SJSA1 (cell line): ENCODE measurements at regions not wholly inside any gene's neighbourhood (a gene's known extent, or its start where the extent isn't known, plus 50 kb on each side); places are given as distances from the start of the nearest gene placed in this dataset.

Experiments used
- DNase-seq, 2 experiments: peaks; one replicate each; pipeline ENCODE4 v3.0.0-alpha.2; 2015 to 2020; ENCODE audit warnings: low spot score in 2 of 2, low read depth in 1 of 2
- H3K27ac ChIP-seq: fragments of 250-450 bp; sonication (Bioruptor Pico); 2 replicates; pipeline ENCODE4 v1.5.1; 2020; ENCODE audit warnings: mild to moderate bottlenecking, moderate library complexity
- H3K27me3 ChIP-seq: fragments of 250-450 bp; sonication (Bioruptor Pico); replicated peaks from 2 replicates; pipeline ENCODE4 v1.5.1; 2020; ENCODE audit warnings: mild to moderate bottlenecking, moderate library complexity
- H3K36me3 ChIP-seq: fragments of 250-450 bp; sonication (Bioruptor Pico); 2 replicates; pipeline ENCODE4 v1.5.1; 2020; ENCODE audit warnings: mild to moderate bottlenecking
- H3K4me1 ChIP-seq: fragments of 250-450 bp; sonication (Bioruptor Pico); replicated peaks from 2 replicates; pipeline ENCODE4 v1.6.1; 2021; ENCODE audit warnings: mild to moderate bottlenecking
- H3K4me3 ChIP-seq: fragments of 250-450 bp; sonication (Bioruptor Pico); 2 replicates; pipeline ENCODE4 v1.5.1; 2020; ENCODE audit warnings: mild to moderate bottlenecking
- H3K9me3 ChIP-seq: fragments of 250-450 bp; sonication (Bioruptor Pico); replicated peaks from 2 replicates; pipeline ENCODE4 v1.5.1; 2020; ENCODE audit warnings: mild to moderate bottlenecking

DNA sequence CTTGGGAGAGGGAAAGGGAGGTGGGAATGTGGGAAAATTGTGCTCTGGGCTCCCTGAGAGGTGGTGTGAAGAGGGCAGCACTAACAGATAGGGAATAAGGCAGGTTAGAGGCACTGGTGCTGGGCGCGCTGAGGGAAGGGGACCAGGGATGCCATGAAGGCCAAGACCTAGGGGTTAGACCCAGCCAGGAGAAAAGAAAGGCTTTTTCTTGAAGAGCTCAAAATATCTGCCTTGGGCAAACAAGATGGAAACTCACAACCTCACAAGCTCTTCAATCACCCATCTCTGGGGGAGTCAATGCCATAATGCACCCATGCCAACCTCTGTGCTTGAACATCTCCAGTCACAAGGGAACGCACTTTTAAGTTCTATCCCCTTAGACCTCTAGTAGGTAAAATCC, 363.6 kb upstream of the CHD6 start:
- no peak for DNase-seq
- no peaks in the 10 kb centered on the region for H3K36me3 ChIP-seq
- no peaks in the 10 kb centered on the region for H3K27me3 ChIP-seq
- no peak overlapping the region for H3K4me3 ChIP-seq
- no peaks in the 10 kb centered on the region; the same call in 1 of the 2 replicates for H3K9me3 ChIP-seq
- H3K27ac ChIP-seq, result no peak overlapping the region
- H3K4me1 ChIP-seq, result no peaks in the 10 kb centered on the region

- no peak for DNase-seq
- Histone ChIP-seq H3K4me1 (no peaks in the 10 kb centered on the region), H3K27ac (no peak overlapping the region), H3K4me3 (no peak overlapping the region), H3K27me3 (no peaks in the 10 kb centered on the region), H3K9me3 (no peaks in the 10 kb centered on the region; the same call in 1 of the 2 replicates), H3K36me3 (no peaks in the 10 kb centered on the region)
Measured at GRCh38 chr20:41978875-41979274, 360.7 kb upstream of the CHD6 start.

DNA sequence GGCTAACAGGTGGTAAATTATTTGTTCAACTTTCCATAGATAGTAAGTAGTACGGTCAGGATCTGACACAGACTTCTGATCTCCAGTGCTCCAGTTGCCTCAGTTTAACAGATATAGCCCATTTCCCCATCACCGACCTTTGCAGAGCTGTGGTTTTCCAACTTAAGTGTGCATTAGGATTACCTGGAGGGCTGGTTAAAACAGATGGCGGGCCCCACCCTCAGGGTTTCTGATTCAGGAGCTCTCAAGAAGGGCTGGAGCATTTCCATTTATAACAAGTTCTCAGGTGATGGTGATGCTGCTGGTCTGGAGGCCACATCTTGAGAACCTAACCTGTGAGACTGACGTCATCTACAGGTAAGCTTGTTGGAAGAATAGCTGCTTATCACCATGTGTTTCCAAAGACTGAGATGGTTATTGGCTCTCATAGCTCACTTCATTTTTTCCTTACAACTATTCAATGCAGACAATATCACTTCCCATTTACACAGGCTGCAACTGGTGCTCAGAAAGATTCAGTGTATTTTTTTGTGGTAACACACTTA, 360.1 kb upstream of the CHD6 start:
- no peak overlapping the region for H3K27ac ChIP-seq
- DNase-seq, result no peak
- H3K36me3 ChIP-seq, result no peaks in the 10 kb centered on the region
- H3K4me1 ChIP-seq, result no peaks in the 10 kb centered on the region
- no peaks in the 10 kb centered on the region for H3K27me3 ChIP-seq
- H3K9me3 ChIP-seq, result peaks cover 2% of the 10 kb centered on the region; the same call in 1 of the 2 replicates
- no peak overlapping the region for H3K4me3 ChIP-seq

DNA sequence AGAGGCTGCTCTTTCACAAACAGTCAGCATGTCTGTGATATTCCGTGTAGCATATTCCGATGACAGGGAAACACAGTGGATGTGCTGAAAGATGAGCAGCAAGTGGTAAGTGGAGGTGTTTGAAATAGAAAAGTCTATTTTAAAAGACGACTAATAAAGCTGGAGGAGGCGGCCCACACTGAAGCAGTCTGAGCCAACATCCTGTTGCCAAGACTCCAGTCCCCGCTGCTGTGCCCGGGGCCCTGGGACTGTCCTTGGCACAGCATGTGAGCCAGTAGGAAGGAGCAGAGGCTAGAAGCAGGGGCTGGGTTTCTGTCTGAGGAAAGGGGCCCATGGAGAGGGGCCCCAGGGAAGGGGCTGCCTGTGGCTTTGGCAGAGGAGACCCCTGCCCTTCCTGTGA, 351.5 kb upstream of the CHD6 start:
- no peak for DNase-seq
- Histone ChIP-seq H3K27ac (no peak overlapping the region), H3K4me1 (no peaks in the 10 kb centered on the region), H3K27me3 (no peaks in the 10 kb centered on the region), H3K4me3 (no peak overlapping the region), H3K9me3 (peaks cover 6% of the 10 kb centered on the region; the same call in 1 of the 2 replicates), H3K36me3 (no peaks in the 10 kb centered on the region)

DNA sequence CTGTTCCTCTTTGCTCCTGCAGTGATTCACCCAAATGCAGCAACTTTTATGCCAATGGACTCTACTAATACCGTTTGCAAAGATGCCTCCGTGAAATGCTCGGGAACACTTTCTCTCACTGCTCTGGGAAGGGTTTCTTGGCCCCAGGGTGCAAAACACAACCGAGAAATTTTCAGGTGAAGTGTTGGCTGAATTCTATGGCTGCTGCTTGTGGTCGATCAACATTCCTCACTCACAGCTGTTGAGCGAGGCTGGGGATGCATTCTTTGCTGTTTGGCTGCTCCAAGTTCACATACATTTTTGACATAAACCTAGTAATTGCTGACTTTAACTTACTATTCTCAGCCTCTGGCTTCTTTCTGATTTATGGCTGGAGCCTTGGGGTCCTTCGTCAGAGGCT, 342.0 kb upstream of the CHD6 start:
- no peaks in the 10 kb centered on the region for H3K36me3 ChIP-seq
- no peaks in the 10 kb centered on the region for H3K4me1 ChIP-seq
- H3K4me3 ChIP-seq, result no peak overlapping the region
- DNase-seq, result no peak
- H3K9me3 ChIP-seq, result no peaks in the 10 kb centered on the region
- no peaks in the 10 kb centered on the region for H3K27me3 ChIP-seq
- H3K27ac ChIP-seq, result no peak overlapping the region

- no peak for DNase-seq
- no peaks in the 10 kb centered on the region for H3K27me3 ChIP-seq
- H3K9me3 ChIP-seq, result no peaks in the 10 kb centered on the region
- H3K27ac ChIP-seq, result no peak overlapping the region
- H3K4me3 ChIP-seq, result no peak overlapping the region
- H3K4me1 ChIP-seq, result no peaks in the 10 kb centered on the region
- H3K36me3 ChIP-seq, result no peaks in the 10 kb centered on the region
Measured at GRCh38 chr20:41958391-41958790, 340.2 kb upstream of the CHD6 start.

DNA sequence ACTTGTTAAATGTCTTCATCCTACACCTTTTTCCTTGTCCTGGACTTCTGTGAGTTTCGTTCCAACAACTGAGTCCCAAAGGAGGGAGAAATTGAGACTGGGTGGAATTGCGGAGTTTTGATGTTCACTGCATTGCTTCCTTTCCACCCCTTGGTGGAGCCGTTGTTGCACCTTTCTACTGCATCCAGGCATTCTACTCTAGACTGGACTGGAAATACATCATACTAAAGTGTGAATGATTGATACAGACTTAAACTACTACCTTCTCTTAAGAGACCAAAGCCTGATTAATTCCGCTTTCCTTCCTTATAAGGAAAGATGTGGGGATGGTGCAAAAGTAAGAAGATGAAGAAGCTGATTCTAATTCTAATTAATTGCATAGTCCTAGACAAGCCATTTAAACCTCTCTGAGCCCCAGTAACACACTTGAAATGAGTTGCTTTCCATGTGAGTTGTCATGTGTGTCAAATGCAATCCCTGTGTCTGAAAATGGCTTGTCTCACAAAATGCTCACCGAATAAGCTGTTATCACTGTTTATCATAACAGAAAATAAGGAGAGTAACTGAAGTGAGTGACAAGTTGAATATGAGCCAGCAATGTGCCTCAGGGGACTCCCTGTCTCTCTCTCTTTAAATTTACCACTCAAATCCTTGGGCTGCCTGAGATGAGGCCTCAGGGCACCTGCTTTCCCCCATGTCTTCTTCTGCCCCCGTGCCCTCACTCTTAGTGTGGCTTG, 338.3 kb upstream of the CHD6 start:
- Histone ChIP-seq H3K4me1 (no peaks in the 10 kb centered on the region), H3K4me3 (no peak overlapping the region), H3K27me3 (no peaks in the 10 kb centered on the region), H3K9me3 (no peaks in the 10 kb centered on the region), H3K36me3 (no peaks in the 10 kb centered on the region), H3K27ac (no peak overlapping the region)
- no peak for DNase-seq

GRCh38 chr20:41952166-41952565, 334.0 kb upstream of the CHD6 start:
- H3K27ac ChIP-seq, result no peak overlapping the region
- H3K36me3 ChIP-seq, result no peaks in the 10 kb centered on the region
- H3K4me3 ChIP-seq, result no peak overlapping the region
- H3K9me3 ChIP-seq, result no peaks in the 10 kb centered on the region
- no peaks in the 10 kb centered on the region for H3K4me1 ChIP-seq
- no peak for DNase-seq
- H3K27me3 ChIP-seq, result no peaks in the 10 kb centered on the region

GRCh38 chr20:41951615-41952014, 333.4 kb upstream of the CHD6 start:
- Histone ChIP-seq H3K9me3 (no peaks in the 10 kb centered on the region), H3K4me3 (no peak overlapping the region), H3K4me1 (no peaks in the 10 kb centered on the region), H3K36me3 (no peaks in the 10 kb centered on the region), H3K27ac (no peak overlapping the region), H3K27me3 (no peaks in the 10 kb centered on the region)
- no peak for DNase-seq

DNA sequence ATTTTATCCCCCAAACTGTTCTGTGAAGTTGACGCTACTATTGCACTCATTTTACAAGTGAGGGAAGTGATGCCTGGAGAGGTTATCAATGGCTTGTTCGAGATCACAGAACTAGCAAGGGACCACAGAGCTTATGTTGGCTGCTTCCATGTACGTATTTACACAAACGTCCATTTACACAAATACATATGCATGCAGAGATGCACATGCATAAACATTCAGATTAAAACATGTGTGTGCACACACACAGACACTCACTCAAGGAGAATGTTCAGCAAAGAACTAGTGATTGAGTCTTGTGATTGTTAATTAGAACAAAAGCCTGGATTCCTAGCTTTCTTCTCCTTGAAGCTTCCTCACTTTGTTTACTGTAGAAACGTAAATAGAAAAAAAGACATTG, 321.5 kb upstream of the CHD6 start:
- no peak for DNase-seq
- Histone ChIP-seq H3K27me3 (no peaks in the 10 kb centered on the region), H3K27ac (no peak overlapping the region), H3K9me3 (no peaks in the 10 kb centered on the region), H3K4me1 (no peaks in the 10 kb centered on the region), H3K36me3 (no peaks in the 10 kb centered on the region), H3K4me3 (no peak overlapping the region)

DNA sequence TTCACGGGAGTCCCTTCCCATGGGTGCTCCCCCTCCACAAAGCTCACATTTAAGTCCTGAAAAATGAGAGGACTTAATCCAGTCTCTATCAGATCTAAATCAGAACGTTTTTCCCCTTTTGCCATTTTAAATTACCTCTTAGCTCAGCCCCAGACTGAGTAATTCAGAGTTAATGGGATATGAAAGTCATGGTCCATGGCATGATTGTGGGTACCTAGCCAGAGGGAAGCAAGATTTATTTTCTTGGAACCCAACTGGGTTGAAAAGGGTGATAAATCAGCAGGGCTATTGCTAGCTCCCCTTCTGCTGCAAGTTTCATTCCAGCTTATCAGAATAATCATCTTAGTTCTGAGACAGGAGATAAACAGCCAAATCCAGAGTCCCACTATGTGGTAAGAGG, 320.2 kb upstream of the CHD6 start:
- H3K9me3 ChIP-seq, result no peaks in the 10 kb centered on the region
- H3K27me3 ChIP-seq, result no peaks in the 10 kb centered on the region
- no peak for DNase-seq
- H3K27ac ChIP-seq, result no peak overlapping the region
- H3K4me3 ChIP-seq, result no peak overlapping the region
- no peaks in the 10 kb centered on the region for H3K36me3 ChIP-seq
- H3K4me1 ChIP-seq, result no peaks in the 10 kb centered on the region

DNA sequence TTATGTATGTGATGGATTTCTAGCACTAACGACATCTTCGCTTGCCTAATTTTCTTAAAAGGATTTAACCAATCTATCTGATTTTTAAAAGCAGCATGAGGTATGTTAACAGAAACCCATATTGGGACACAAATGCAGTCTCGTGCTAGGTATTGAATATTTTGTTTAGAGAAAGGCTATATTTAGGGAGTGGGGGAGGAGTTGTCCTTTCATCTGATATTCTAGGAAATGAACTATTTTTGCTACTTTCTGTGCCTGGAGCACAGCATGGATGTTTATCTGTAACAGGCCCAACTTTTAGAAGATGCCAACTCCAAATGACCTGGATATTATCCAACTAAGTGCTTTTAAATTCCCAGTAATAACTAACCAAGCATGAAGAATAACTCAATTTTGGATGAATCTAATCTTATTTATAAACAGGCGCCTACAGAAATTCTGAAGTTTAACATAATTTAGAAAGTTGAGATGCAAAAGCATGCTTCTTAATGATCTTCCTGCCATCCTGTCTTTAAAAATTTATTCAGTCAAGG, 317.1 kb upstream of the CHD6 start:
- Histone ChIP-seq H3K36me3 (no peaks in the 10 kb centered on the region), H3K27ac (no peak overlapping the region), H3K27me3 (no peaks in the 10 kb centered on the region), H3K9me3 (no peaks in the 10 kb centered on the region), H3K4me1 (no peaks in the 10 kb centered on the region), H3K4me3 (no peak overlapping the region)
- DNase-seq, result no peak

- Histone ChIP-seq H3K9me3 (no peaks in the 10 kb centered on the region), H3K36me3 (no peaks in the 10 kb centered on the region), H3K4me1 (no peaks in the 10 kb centered on the region), H3K27me3 (no peaks in the 10 kb centered on the region), H3K4me3 (no peak overlapping the region), H3K27ac (no peak overlapping the region)
- no peak for DNase-seq
Measured at GRCh38 chr20:41932431-41932830, 314.3 kb upstream of the CHD6 start.

DNA sequence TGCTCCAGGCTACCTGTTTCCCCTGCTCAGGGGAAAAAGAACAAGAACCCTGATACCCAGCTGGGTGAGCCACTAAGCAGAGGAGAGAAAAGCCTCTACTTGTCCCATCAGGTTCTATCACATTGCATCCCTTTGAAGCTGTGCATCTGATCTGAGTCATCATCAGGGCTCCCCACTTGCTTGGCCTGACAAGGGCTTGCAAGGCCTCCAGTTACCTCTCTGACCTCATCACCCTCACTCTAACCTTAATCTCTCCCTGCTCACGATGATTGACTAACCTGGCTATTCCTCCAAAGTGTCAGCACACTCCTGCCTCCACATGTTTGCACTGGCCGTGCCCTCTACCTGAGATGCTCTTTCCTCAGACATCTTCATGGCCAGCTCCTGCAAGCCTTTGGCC, 309.5 kb upstream of the CHD6 start:
- Histone ChIP-seq H3K27me3 (no peaks in the 10 kb centered on the region), H3K36me3 (no peaks in the 10 kb centered on the region), H3K9me3 (no peaks in the 10 kb centered on the region), H3K4me1 (no peaks in the 10 kb centered on the region), H3K27ac (no peak overlapping the region), H3K4me3 (no peak overlapping the region)
- no peak for DNase-seq
